Thymus (tissue), 11 donors: ENCODE measurements at regions not wholly inside any gene's neighbourhood (a gene's known extent, or its start where the extent isn't known, plus 50 kb on each side); places are given as distances from the start of the nearest gene placed in this dataset.

Source experiments
- DNase-seq, 9 donors: peaks; one replicate each; pipeline ENCODE4 v3.0.0-alpha.2; 2013; ENCODE audit warnings: low spot score in 9 of 9, low read depth in 6 of 9, missing footprints in 1 of 9
- H3K27ac ChIP-seq, 2 donors: one replicate each; pipeline ENCODE4 v1.5.1; 2013; ENCODE audit warnings: control low read depth in 1 of 2, low read depth in 1 of 2, low read length in 1 of 2, mild to moderate bottlenecking in 1 of 2, moderate library complexity in 1 of 2
- H3K27me3 ChIP-seq, 2 donors: one replicate each; pipeline ENCODE4 v1.5.1; 2013; ENCODE audit warnings: low read length in 1 of 2; ENCODE audit not compliant: control insufficient read depth in 2 of 2, insufficient read depth in 1 of 2
- H3K36me3 ChIP-seq, 2 donors: one replicate each; pipeline ENCODE4 v1.5.1; 2013; ENCODE audit warnings: low read length in 1 of 2, mild to moderate bottlenecking in 1 of 2, moderate library complexity in 1 of 2; ENCODE audit not compliant: control insufficient read depth in 2 of 2, insufficient read depth in 2 of 2
- H3K4me1 ChIP-seq, 2 donors: one replicate each; pipeline ENCODE4 v1.5.1; 2013; ENCODE audit warnings: low read length in 2 of 2; ENCODE audit not compliant: control insufficient read depth in 2 of 2, insufficient read depth in 2 of 2
- H3K4me3 ChIP-seq, 2 donors: one replicate each; pipeline ENCODE4 v1.5.1; 2013; ENCODE audit warnings: low read length in 2 of 2, control low read depth in 1 of 2, mild to moderate bottlenecking in 1 of 2
- H3K9me3 ChIP-seq, 2 donors: one replicate each; pipeline ENCODE4 v1.5.1; 2013; ENCODE audit warnings: low read length in 1 of 2, mild to moderate bottlenecking in 1 of 2; ENCODE audit not compliant: control insufficient read depth in 2 of 2, insufficient read depth in 1 of 2
- WGBS: extraction: QIAGEN DNeasy Blood & Tissue Kit; methylation state at CpG from one replicate; pipeline ENCODE4 v1.1.7; 2013; 5-methylcytosine and 5-hydroxymethylcytosine counted together
- donor health status: healthy.

DNA sequence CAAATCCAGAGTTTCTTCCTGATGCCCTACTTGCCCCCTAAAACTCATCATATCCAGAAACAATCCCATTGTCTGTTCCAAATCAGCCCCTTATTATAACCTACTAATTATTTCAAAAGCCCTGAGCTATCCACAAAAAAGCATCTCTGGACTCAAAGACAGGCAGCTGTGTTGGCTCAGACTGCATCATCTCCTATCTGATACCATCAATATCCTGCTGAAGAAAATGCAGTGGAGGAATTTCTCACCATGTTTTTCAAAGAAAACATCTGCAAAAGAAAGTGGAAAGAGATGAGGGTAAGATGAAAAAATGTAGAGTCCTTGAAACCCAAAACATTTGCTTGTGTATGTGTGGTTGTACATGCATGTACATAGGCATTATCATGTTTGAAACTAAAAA is 153.0 kb upstream of the DEFB112 start:
- no peaks in the 10 kb centered on the region for H3K4me1 ChIP-seq
- no peak for DNase-seq
- H3K27me3 ChIP-seq: no peaks in the 10 kb centered on the region
- no peaks in the 10 kb centered on the region for H3K36me3 ChIP-seq
- H3K4me3 ChIP-seq: no peak overlapping the region
- no peaks in the 10 kb centered on the region for H3K9me3 ChIP-seq
- H3K27ac ChIP-seq: no peak overlapping the region

DNA sequence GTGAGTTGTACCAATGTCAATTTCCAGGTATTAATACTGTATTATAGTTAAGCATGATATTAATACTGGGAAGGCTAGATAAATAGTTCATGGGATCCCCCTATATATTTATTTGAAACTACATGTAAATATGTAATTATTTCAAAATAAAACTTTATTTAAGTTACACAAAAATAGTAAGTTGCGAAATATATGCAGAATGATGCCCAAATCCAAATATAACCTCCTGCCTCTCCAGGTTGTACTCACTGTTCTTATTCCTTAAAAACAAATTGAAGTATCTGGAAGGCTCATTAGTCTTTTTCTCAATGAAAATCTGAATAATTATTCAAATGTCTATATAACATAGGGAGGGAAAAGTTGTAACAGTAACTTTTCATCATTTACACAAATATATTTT is 161.9 kb upstream of the DEFB112 start:
- Histone ChIP-seq H3K4me3 (no peak overlapping the region), H3K27me3 (no peaks in the 10 kb centered on the region), H3K9me3 (no peaks in the 10 kb centered on the region), H3K27ac (no peak overlapping the region), H3K4me1 (no peaks in the 10 kb centered on the region), H3K36me3 (no peaks in the 10 kb centered on the region)
- WGBS: 92% methylated on average over 1 of the region's 1 CpG
- no peak for DNase-seq

DNA sequence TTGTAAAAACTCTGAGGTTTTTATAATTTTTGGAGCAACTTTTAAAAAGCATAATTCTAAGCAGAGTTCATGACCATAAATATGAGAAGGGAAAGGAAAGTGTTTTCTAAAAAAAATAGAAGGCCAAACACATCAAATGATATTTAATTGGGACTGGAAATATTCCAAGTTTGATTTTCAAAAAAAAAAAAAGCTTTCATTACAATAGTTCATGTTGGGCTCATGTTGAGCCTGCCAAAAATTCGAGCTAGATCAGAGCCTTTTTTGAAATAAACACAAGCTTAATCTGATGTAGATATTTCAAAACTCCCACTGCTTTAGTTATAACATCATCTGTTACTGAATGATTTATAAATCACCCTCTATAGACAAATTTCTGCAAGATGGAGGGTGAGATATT is 163.4 kb upstream of the DEFB112 start:
- Histone ChIP-seq H3K4me1 (no peaks in the 10 kb centered on the region), H3K36me3 (no peaks in the 10 kb centered on the region), H3K27ac (no peak overlapping the region), H3K27me3 (no peaks in the 10 kb centered on the region), H3K9me3 (no peaks in the 10 kb centered on the region), H3K4me3 (no peak overlapping the region)
- DNase-seq: no peak
- 59% methylated on average over 1 of the region's 1 CpG for WGBS

GRCh38 chr6:50214937-50215336 is 165.2 kb upstream of the DEFB112 start:
- Histone ChIP-seq H3K27ac (no peak overlapping the region), H3K36me3 (no peaks in the 10 kb centered on the region), H3K4me3 (no peak overlapping the region), H3K4me1 (no peaks in the 10 kb centered on the region), H3K27me3 (no peaks in the 10 kb centered on the region), H3K9me3 (no peaks in the 10 kb centered on the region)
- no peak for DNase-seq
- 60% methylated on average over 2 of the region's 2 CpGs for WGBS

DNA sequence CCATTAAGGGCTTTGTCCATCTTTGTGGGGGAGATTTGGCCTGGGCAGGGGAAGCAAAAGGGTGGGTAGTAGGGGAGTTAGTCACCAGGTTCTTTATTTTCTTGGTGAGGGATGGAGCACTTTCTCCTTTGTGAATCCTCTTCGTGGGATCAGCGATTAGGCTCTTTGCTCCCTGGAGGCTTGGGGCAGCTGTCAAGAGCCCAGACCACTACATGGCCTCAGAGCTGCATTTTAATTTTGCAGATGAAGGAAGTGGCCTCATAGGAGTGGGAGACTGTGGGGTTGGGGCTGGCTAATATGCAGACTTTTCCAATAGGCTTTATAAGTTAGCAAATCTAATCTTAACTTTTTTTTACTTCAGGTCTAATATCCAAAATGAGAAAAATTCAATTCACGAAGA is 168.1 kb upstream of the DEFB112 start:
- DNase-seq: no peak
- WGBS: 74% methylated on average over 3 of the region's 3 CpGs
- H3K27ac ChIP-seq: no peak overlapping the region
- H3K9me3 ChIP-seq: no peaks in the 10 kb centered on the region
- no peaks in the 10 kb centered on the region for H3K36me3 ChIP-seq
- no peak overlapping the region for H3K4me3 ChIP-seq
- no peaks in the 10 kb centered on the region for H3K4me1 ChIP-seq
- no peaks in the 10 kb centered on the region for H3K27me3 ChIP-seq

DNA sequence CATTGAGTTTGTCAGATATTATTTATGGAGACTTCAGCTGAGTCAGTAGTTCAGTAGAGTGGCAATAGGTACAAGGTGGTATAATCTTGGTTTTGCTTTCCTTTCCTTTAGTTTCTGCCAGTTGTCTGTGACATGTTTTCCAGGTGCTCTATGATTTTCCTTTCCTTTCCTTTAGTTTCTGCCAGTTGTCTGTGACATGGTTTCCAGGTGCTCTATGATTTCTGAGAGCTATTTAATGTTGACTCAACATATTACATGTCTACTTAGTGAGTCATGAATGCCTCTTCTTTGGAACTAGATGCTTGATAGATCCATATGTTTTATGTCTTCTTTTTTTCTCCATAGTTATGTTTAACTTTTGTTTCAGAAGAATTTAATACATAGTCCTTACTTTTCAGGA is 186.4 kb upstream of the DEFB112 start:
- DNase-seq: no peak
- Histone ChIP-seq H3K27me3 (no peaks in the 10 kb centered on the region), H3K27ac (no peak overlapping the region), H3K36me3 (no peaks in the 10 kb centered on the region), H3K4me3 (no peak overlapping the region), H3K9me3 (no peaks in the 10 kb centered on the region), H3K4me1 (no peaks in the 10 kb centered on the region)

DNA sequence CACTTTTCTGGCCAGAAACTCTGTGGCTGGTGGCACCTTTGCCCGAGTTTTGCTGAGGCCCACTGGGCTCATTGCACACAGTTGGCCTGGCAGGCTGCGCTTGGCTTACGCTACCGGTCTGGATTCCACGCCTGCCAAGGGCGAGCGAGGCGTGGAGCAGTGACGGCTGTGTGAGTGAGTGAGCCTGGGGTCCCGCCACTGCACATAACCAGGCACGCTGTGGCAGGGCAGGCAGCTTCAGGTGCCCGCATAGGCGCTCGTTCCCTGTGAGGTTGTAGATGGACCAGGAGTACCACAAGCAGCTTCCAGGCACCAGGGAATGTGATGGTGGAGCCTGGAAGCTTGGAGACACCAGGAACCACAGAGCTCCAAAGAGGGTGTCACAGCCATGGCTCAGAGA is 190.1 kb upstream of the DEFB112 start:
- WGBS: 95% methylated on average over 14 of the region's 14 CpGs
- Histone ChIP-seq H3K9me3 (no peaks in the 10 kb centered on the region), H3K27ac (no peak overlapping the region), H3K4me3 (no peak overlapping the region), H3K27me3 (no peaks in the 10 kb centered on the region), H3K4me1 (no peaks in the 10 kb centered on the region), H3K36me3 (no peaks in the 10 kb centered on the region)
- no peak for DNase-seq

- Histone ChIP-seq H3K4me3 (no peak overlapping the region), H3K4me1 (no peaks in the 10 kb centered on the region), H3K27ac (no peak overlapping the region), H3K36me3 (no peaks in the 10 kb centered on the region), H3K27me3 (no peaks in the 10 kb centered on the region), H3K9me3 (no peaks in the 10 kb centered on the region)
- 93% methylated on average over 8 of the region's 8 CpGs for WGBS
- DNase-seq: no peak
Measured at GRCh38 chr6:50240986-50241385, 191.3 kb upstream of the DEFB112 start.

- Histone ChIP-seq H3K9me3 (no peaks in the 10 kb centered on the region), H3K27me3 (no peaks in the 10 kb centered on the region)
- DNase-seq: no peak
Measured at GRCh38 chr6:50249493-50249892, 199.8 kb upstream of the DEFB112 start.

GRCh38 chr6:50257322-50257721 is 207.6 kb upstream of the DEFB112 start:
- H3K27me3 ChIP-seq: no peaks in the 10 kb centered on the region
- H3K4me3 ChIP-seq: no peak overlapping the region
- no peak for DNase-seq
- H3K36me3 ChIP-seq: no peaks in the 10 kb centered on the region
- no peaks in the 10 kb centered on the region for H3K4me1 ChIP-seq
- 92% methylated on average over 1 of the region's 1 CpG for WGBS
- no peak overlapping the region for H3K27ac ChIP-seq
- peaks cover 0 to 8% of the 10 kb centered on the region in 2 donors for H3K9me3 ChIP-seq

More at GRCh38 chr6:50249493-50249892, 199.8 kb upstream of the DEFB112 start:
- Histone ChIP-seq H3K27ac (no peak overlapping the region), H3K36me3 (no peaks in the 10 kb centered on the region), H3K4me3 (no peak overlapping the region), H3K4me1 (no peaks in the 10 kb centered on the region)
- 86% methylated on average over 2 of the region's 2 CpGs for WGBS
